Uterus (tissue), 3 donors: ENCODE measurements at regions not wholly inside any gene's neighbourhood (a gene's known extent, or its start where the extent isn't known, plus 50 kb on each side); places are given as distances from the start of the nearest gene placed in this dataset.
"Not testable (repeated sequence)": the region's sequence is repeated elsewhere in the genome, so short reads cannot be mapped to it uniquely, and the experiment has no call there.

Experiments
- DNase-seq, 2 donors: peaks; one replicate each; pipeline ENCODE4 v3.0.0-alpha.2; 2019 to 2020
- H3K27ac ChIP-seq, 2 donors: fragments of 200-600 bp; sonication (generic); 1 replicate in 1 of 2; 2 replicates in 1 of 2; pipeline ENCODE4 v1.5.1; 2016 to 2018
- H3K27me3 ChIP-seq, 2 donors: fragments of 200-600 bp; sonication (generic); one replicate each; pipeline ENCODE4 v1.5.1; 2018 to 2019; ENCODE audit warnings: control low read depth in 1 of 2
- H3K36me3 ChIP-seq, 2 donors: fragments of 200-600 bp; sonication (generic); one replicate each; pipeline ENCODE4 v1.5.1; 2019; ENCODE audit warnings: control low read depth in 1 of 2
- H3K4me1 ChIP-seq, 2 donors: fragments of 200-600 bp; sonication (generic); one replicate each; pipeline ENCODE4 v1.5.1; 2018 to 2019; ENCODE audit warnings: control low read depth in 1 of 2
- H3K4me3 ChIP-seq, 2 donors: fragments of 200-600 bp; sonication (generic); 1 replicate in 1 of 2; 2 replicates in 1 of 2; pipeline ENCODE4 v1.5.1; 2018 to 2019; ENCODE audit warnings: mild to moderate bottlenecking in 1 of 2
- H3K9me3 ChIP-seq, 2 donors: fragments of 200-600 bp; sonication (generic); one replicate each; pipeline ENCODE4 v1.5.1; 2019; ENCODE audit warnings: control low read depth in 1 of 2
- CTCF ChIP-seq, 4 experiments: fragments of 200-600 bp in 2 of 4; fragments of 450-650 bp in 2 of 4; sonication (generic) in 2 of 4; IDR thresholded peaks; one replicate each; pipeline ENCODE4 v1.5.1; 2016 to 2019; ENCODE audit warnings: antibody characterized with exemption in 4 of 4, mild to moderate bottlenecking in 2 of 4, moderate library complexity in 1 of 4
- POLR2A ChIP-seq, 2 donors: fragments of 450-650 bp; IDR thresholded peaks; one replicate each; pipeline ENCODE4 v1.6.1; 2016; ENCODE audit warnings: antibody characterized with exemption in 2 of 2, mild to moderate bottlenecking in 1 of 2, moderate library complexity in 1 of 2
- intact Hi-C: fragments of 100-400 bp; cut with DNase I; formaldehyde crosslinking; loops from one replicate; pipeline ENCODE4 v1.15.1; 2023; ENCODE audit warnings: low total_unique reads
- donor health status: DM: yes; HTN: yes; CAD: no.

- H3K9me3 ChIP-seq, H3K36me3 ChIP-seq, DNase-seq, H3K4me1 ChIP-seq, H3K27me3 ChIP-seq, intact Hi-C loops, H3K4me3 ChIP-seq, H3K27ac ChIP-seq: not testable (repeated sequence)
Measured at GRCh38 chr9:65462476-65462875, 177.5 kb upstream of the FOXD4L5 start.

- Histone ChIP-seq H3K4me1 (no peaks in the 10 kb centered on the region), H3K27me3 (no peaks in the 10 kb centered on the region), H3K9me3 (no peaks in the 10 kb centered on the region), H3K27ac (no peak overlapping the region), H3K36me3 (no peaks in the 10 kb centered on the region), H3K4me3 (no peak overlapping the region)
- intact Hi-C loops = no loop called here
- no peak for DNase-seq
- TF ChIP-seq POLR2A (IDR thresholded peaks at IDR 0.05) (no peak), CTCF (IDR thresholded peaks at IDR 0.05) (no peak)
Measured at GRCh38 chr9:65459756-65460320, 174.8 kb upstream of the FOXD4L5 start.

- Histone ChIP-seq H3K36me3 (no peaks in the 10 kb centered on the region), H3K27me3 (no peaks in the 10 kb centered on the region), H3K27ac (no peak overlapping the region), H3K9me3 (no peaks in the 10 kb centered on the region), H3K4me1 (no peaks in the 10 kb centered on the region), H3K4me3 (no peak overlapping the region)
- intact Hi-C loops = no loop called here
- no peak for TF ChIP-seq POLR2A (IDR thresholded peaks at IDR 0.05)
- no peak for TF ChIP-seq CTCF (IDR thresholded peaks at IDR 0.05)
- no peak for DNase-seq
Measured at GRCh38 chr9:65458992-65459391, 174.0 kb upstream of the FOXD4L5 start.

GRCh38 chr9:65458465-65458864 lies 173.5 kb upstream of the FOXD4L5 start:
- TF ChIP-seq CTCF (IDR thresholded peaks at IDR 0.05) = no peak
- TF ChIP-seq POLR2A (IDR thresholded peaks at IDR 0.05) = no peak
- Histone ChIP-seq H3K4me1 (no peaks in the 10 kb centered on the region), H3K9me3 (no peaks in the 10 kb centered on the region), H3K27ac (no peak overlapping the region), H3K27me3 (no peaks in the 10 kb centered on the region), H3K36me3 (no peaks in the 10 kb centered on the region), H3K4me3 (no peak overlapping the region)
- DNase-seq = no peak
- intact Hi-C loops = no loop called here

- DNase-seq, H3K36me3 ChIP-seq, intact Hi-C loops: not testable (repeated sequence)
Measured at GRCh38 chr9:65456991-65457390, 172.0 kb upstream of the FOXD4L5 start.

GRCh38 chr9:65455751-65456647 lies 171.0 kb upstream of the FOXD4L5 start:
- H3K27ac ChIP-seq, H3K36me3 ChIP-seq, H3K9me3 ChIP-seq, H3K4me1 ChIP-seq, H3K4me3 ChIP-seq, DNase-seq, H3K27me3 ChIP-seq, intact Hi-C loops: not testable (repeated sequence)

More at GRCh38 chr9:65456991-65457390, 172.0 kb upstream of the FOXD4L5 start:
- H3K4me1 ChIP-seq, H3K27ac ChIP-seq, H3K27me3 ChIP-seq, H3K4me3 ChIP-seq, H3K9me3 ChIP-seq: not testable (repeated sequence)

- H3K36me3 ChIP-seq, H3K4me1 ChIP-seq, H3K27ac ChIP-seq, H3K27me3 ChIP-seq, H3K4me3 ChIP-seq, H3K9me3 ChIP-seq, intact Hi-C loops, DNase-seq: not testable (repeated sequence)
Measured at GRCh38 chr9:65455136-65455535, 170.1 kb upstream of the FOXD4L5 start.

- H3K4me1 ChIP-seq, H3K27ac ChIP-seq, DNase-seq, H3K4me3 ChIP-seq, intact Hi-C loops, H3K27me3 ChIP-seq, H3K9me3 ChIP-seq, H3K36me3 ChIP-seq: not testable (repeated sequence)
Measured at GRCh38 chr9:65454666-65455065, 169.7 kb upstream of the FOXD4L5 start.

- not testable (repeated sequence) for DNase-seq
Measured at GRCh38 chr9:65454034-65454433, 169.0 kb upstream of the FOXD4L5 start.

GRCh38 chr9:65449886-65450610 lies 165.0 kb upstream of the FOXD4L5 start:
- H3K27ac ChIP-seq, intact Hi-C loops, H3K4me3 ChIP-seq, H3K36me3 ChIP-seq, DNase-seq, H3K4me1 ChIP-seq, H3K27me3 ChIP-seq, H3K9me3 ChIP-seq: not testable (repeated sequence)

More at GRCh38 chr9:65454034-65454433, 169.0 kb upstream of the FOXD4L5 start:
- H3K4me3 ChIP-seq, H3K4me1 ChIP-seq, H3K36me3 ChIP-seq, H3K9me3 ChIP-seq, H3K27ac ChIP-seq, intact Hi-C loops, H3K27me3 ChIP-seq: not testable (repeated sequence)
